ENCODE measurements at regions not wholly inside any gene's neighbourhood (a gene's known extent, or its start where the extent isn't known, plus 50 kb on each side); places are given as distances from the start of the nearest gene placed in this dataset.
A peak's percentile ranks its signal among the peaks of the same experiment; 100 is the strongest.

DNA sequence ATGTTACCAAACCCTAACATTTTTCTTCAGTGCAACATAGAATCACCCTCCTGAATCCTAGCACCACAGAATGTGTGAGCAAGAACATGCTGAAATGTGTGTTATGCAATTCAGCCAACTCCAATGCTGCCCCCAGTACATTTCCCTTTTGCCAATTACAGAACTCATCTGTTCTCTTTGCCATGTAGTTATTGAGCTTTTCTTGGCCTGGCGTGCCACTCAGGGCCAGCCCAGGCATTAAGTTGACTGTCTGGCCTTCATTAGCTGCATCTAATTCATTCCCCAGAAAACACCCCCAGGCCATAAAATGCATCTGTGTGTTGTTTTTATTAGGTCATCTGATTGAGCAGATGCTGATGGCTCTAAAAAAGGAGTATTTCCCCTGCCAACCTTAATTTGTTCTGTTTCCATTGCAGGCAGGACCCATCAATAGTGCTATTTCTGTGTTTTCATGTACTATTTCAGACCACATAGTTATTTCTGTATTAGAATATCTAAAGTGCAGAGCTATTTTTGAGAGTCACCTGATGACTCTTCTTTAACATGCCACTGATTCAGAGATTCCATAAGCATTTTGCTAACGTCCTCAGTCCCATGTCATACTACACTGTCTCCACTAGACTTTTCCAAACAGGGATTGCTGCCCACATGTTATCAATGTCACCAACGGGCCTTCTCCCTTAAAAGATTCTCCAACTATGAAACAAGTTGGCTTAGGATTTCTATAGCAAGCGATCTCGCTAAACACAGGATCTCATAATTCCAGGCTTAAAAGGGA lies 969.7 kb downstream of the CDH11 start:
- no peak for DNase-seq

DNA sequence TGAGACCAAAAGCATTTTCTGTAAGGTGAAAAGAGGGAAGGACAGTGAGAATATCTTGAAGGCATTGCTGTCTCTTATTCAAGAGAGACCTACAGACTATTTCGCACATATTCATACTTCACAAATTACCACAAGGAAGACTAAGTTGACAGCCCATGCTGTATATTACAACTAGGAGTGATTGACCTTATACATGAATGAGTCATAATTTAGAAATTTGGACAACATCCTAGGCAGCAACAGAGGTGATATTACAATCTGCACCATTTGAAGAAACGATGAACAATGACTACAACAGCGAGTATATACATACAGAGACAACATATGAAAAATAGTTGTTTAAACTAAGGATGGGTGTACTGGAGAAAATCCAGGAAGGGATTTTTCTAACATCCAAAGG lies 971.7 kb downstream of the CDH11 start:
- no peak for DNase-seq

DNA sequence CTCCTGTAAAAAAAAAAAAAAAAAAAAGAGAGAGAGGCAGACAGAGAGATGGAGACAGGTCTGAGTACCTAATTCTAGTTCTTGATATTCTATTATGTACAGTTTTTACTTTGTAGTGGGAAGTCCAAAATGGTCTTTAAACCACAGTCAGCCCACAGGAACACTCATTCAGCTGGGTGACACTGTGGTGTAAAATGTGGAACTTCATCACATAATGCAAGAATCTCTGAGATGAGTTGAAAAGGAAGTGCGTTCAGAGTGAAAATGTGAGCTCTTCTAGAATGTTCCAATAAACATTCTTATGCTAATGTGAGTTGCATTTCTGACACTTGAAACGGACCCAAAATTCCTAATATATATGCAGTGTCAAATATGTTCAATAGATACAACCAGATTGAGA lies 972.1 kb downstream of the CDH11 start:
- DNase-seq = no peak

DNA sequence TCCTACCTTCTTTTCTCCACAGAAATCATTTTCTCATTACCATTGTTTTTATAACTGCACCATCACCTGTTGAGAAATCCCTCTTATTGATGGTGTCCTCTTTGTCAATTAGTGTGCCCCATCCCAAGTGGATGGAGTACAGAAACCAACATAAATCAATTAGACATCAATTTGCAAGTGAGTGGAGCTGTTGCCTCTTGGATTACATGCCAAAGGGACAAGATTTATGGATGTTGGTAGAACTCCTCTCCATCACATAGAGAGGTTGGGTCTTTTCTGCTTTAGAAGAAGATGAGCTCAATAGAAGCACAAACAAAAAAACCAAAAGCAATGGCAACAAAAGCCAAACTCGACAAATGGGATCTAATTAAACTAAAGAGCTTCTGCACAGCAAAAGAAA lies 973.5 kb downstream of the CDH11 start:
- DNase-seq = no peak

DNA sequence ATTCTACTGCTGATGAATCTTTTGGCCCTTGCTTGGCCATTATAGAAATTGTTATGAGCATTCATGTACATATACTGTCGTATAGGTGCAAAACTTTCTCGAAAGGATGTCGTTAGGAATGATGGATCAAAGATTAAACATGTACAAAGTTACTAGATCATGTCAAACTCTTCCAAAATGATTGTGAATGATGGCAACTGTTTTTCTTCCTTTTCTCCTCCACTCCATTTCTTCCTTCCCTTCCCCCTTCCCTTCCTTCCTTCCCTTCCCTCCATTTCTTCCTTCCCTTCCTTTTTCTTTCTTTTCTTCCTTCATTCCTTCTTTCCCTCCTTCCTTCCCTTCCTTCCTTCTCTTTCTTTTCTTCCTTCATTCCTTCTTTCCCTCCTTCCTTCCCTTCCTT lies 973.9 kb downstream of the CDH11 start:
- no peak for DNase-seq

DNA sequence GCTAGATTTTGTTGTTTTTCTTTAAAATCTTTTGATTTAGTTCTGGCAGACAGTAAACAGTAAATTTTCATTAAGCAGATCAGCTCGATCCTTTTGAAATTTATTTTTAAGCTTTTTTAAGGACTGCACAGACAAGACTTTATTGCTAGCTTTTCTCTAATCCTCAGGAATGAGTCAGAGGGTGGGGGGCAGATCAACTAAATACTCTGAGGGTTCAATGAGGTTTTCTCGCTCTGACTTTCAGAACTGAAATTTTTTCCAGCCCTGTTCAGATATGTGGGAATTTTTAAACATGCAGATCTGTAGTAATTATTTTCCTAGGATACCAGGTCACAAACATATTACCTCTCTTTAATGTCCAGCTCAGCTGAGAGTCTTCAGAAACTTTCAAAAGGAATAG lies 977.2 kb downstream of the CDH11 start:
- DNase-seq = no peak

DNA sequence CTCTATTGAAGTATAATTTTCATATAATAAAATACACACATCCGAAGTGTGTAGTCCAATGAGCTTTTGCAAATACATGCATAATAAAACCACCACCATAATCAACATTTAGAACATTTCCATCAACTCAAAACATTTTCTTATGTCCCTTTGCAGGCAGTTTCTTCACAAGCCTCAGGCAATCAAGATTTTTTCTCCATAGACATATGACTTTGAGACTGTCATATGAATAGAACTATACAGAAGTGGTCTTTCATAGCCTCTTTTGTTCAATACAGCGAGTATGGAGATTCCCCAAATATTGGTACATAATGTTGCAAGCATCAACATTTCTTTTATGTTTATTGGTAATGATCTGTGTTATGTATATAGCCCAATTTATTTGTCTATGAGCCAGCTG lies 983.2 kb downstream of the CDH11 start:
- DNase-seq = no peak

DNA sequence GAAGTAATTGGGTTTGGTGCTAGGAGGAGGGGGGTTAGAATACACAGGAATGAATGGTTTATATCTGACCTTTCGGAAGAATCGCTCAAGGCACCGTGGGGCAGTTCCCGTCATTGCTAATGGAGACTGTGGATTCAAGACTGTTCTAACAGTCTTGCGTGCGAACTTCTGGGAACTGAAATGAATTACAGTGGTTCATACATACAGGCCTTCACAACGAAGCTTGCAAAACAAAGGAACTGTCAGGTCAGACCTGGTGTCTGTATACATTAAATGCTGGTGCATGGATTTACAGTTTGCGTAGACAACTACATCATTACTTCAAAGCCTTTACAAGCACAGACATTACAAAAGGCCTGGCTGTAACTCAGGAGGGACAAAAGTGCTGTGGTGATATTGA lies 983.9 kb downstream of the CDH11 start:
- DNase-seq = no peak

DNA sequence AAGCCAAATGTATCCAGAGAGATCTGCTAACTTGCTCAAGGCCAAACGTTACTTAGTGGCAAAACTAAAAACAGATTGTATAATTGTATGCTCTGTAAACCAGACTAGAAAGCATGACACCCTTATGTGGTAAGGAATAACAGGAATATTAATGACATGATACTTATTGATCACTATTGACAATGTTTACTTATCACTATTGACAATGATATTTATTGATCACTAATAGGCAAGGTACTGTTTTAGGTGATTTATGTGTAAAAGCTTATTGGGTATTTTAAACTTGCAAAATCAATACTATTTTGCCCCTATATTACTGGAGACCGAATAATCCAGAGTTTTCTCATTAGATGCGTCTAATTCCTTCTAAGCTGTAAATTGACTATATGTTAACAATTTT lies 985.1 kb downstream of the CDH11 start:
- DNase-seq = no peak

DNA sequence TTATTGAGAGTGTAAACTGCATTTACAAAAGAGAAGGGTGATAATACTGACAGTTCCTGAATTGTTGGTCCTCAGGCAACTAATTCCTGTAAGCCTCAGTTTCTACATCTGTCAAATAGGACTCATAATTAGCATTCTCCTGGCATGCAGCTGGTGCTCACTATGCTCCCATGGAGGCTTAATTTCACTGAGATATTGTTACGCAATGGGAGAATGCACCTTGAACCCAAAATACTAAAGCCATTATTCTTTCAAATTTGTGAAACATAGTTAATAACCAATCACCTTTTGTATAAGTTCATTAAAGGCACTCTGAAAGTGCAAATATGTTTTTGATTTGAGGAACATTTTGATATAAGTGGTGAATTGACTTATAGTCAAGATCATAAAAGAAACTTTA lies 985.5 kb downstream of the CDH11 start:
- DNase-seq = no peak

DNA sequence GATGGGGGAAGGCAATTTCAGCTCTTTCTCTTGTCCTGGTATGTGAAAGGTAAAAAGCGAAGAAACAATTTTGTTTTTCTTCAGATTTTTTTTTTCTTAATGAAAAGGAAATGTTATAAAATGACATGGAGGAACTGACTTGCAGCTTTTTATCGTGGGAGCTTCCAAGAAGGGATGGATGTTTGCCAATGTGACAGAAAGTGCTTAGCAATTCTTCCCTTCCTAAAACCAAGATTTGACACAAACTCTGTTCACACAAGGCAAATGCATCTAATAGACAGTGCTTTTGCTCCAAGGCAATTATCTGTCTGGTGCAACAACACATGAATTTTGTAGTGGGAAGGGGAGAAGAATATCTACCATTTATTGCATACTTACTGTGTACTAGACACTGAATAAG lies 988.5 kb downstream of the CDH11 start:
- no peak for DNase-seq

DNA sequence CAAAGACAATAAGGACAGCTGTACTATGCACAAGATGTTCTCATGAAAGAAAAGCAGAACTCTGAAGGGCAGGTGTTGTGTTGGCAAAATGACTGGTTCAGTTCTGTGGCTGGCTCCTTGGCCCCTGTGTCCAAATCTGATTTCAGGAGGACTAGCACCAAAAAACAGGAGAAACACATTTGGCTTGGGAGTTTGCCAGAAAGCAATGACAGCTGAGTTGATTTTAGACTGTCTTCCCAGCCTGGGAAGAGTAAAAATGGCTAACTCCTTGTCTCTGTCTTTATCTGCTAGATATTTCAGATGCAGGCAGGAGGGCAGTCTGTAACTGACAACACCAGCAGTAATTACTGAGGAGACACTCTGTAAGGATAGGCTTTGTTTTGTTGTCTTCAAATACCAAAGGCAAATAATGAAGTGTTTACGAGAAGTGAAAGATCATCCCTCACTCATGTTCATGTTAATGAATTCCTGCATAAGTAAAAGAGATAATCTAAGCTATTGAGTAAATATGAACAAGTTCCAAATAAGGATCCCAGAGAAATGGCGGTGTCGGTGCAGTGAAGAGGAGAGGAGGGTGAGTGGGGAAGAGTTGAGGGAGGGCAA lies 989.0 kb downstream of the CDH11 start:
- peak; percentile 4 for DNase-seq

DNA sequence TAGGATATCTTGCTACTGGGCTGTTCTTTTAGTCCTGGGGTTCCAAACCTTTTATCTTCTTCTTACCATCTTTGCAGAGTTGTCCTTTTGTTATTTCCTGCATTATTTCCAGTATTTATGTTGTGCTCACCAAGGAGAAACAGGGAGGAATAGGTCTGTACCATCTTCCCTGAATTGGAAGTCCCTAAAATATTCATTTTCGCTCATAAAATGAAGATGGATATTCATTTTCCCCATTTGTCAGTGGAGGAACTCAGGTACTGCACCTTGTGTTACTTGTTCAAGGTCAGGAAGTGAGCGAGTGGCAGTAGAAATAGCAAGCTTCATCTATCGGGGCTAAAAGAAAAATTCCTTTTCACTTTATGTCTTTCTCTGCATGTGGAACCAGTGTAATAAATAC lies 989.7 kb downstream of the CDH11 start:
- no peak for DNase-seq

DNA sequence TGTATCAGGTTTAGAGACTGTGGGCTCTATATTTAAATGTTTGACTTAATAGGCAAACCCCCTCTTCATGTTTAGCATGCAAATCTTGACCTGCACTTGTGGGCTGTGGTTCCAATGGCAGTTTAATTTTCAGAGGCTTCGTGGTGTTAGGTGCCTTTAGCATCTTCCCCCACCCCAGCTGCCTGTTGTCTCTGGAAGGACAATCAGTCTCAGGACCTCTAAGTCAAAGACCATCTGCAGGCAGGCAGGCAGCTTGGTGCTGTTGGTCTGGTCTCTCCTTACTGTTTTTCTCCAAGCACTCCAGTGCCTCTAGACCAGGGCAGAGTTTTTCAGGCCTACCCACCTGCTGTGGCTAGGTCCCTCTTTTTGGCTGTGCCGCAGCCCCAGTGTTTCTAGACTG lies 990.4 kb downstream of the CDH11 start:
- DNase-seq = no peak

DNA sequence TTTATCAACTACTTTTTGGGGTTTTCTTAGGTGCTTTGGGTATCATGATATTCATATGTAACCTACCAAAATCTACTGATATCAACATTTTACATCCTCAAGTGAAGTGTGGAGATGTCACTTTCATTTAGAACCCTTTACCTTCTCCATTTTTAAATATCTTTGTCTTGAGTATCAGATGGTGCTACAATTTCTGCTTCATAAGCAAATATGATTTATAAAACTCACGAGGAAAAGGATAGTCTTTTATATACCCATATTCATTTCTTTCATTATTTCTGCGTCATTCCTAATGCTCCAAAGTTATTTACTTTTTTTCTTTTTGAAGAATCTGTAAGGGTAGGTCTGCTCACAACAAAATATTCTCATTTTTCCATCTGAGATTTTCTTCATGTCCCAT lies 991.7 kb downstream of the CDH11 start:
- DNase-seq = no peak

DNA sequence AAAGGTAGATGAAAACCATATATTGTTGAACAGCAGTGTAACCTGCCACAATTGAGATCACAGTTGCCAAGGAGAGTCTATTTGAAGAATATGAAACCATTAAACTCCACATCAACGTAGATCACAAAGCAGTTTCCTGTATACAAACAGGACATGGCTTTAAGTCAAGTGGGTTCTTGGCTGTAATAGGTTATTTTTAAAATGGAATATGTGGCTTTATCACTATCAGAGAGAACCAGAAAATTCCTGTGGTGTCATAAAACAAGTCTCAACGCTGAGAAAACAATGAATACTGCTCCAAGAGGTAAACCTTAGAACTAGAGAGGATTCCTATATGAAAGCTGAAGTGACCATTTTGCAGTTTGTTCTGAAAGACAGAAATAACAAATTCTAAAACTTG lies 999.7 kb downstream of the CDH11 start:
- DNase-seq = no peak

DNA sequence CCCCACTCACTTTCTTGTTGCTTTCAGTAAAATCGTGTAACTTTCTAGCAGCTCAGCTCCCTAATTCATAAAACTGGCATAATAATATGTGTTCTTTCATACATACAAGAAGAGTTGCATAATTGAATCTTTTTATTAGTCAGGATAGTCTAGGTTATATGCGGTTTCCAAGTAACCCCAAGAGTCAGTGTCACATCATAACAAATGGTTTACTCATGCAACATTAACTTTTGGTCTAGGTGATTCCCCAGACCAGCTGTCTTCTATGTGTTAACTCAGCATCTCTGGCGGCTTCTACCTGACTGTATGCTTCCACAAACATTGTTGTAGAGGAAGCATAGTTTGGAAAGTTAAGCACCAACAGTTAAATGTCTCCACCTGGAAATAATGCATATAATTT lies 1000.4 kb downstream of the CDH11 start:
- no peak for DNase-seq

DNA sequence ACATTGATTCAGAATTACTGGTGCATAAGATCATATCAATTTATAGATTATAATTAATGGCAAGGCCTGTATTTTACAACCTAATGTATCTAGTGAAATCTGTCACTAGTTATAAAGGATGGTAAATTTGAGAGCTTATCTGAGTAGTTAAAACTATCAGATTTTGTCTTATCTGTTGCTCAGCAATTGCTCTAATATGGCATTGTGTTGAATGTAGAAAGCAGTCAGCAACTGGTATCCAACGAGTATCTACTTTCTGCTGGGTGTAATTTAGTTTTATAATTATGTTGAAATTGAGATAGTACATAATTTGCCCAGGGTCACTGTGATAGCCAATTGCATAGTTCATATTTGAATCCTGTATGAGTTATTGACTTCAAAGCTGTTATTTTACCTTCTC lies 1005.7 kb downstream of the CDH11 start:
- DNase-seq = no peak

DNA sequence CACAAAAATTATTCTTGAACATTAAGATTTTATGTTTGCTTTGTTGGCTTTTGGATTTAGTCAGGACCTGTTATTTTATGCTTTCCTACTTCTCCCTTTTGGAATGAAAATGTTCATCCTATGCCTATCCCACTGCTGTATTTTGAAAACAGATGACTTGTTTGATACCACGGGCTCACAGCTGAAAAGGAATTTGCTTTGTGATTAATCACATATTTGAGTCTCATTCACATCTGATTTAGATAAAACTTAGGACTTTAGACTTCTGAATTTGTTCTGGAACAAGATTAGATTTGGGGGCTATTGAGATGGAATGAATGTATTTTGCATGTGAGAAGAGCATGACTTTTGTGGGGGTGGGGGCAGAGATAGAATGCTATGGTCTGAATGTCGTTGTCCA lies 1012.6 kb downstream of the CDH11 start:
- DNase-seq = no peak

DNA sequence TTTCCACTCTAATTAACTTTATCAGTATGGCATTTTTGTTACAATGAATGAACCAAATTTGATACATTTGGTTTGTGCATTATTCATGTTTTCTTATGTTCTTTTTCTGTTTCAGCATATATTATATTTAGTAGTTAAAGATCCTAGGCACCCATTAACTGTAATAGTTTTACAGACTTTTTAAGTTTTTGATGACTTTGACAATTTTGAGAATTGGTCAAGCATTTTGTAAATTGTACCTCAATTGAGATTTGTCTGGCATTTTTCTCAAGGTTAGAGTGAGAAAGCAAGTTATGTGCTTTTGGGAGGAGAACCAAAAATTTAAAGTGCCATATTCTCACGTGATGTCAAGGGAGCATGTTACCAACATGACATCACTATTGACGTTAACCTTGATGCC lies 1019.2 kb downstream of the CDH11 start:
- DNase-seq = no peak

DNA sequence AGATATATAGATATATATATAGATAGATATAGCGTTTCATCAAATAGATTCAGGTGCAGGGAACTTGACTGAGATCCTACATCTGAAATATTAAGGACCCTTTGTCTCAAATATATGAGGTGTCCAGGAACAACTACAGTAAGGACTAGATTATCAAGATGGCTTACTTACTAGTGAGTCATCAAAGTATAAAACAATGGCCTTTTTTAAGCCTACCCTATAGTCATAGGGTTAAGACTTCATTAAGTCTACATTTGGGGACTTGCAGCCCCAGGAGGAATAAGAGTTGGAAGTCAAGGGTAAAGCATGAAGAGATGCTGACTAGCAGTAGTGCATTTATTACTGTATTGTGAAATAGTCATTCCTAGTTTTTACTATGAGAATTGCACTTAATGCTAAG lies 1023.4 kb downstream of the CDH11 start:
- no peak for DNase-seq

DNA sequence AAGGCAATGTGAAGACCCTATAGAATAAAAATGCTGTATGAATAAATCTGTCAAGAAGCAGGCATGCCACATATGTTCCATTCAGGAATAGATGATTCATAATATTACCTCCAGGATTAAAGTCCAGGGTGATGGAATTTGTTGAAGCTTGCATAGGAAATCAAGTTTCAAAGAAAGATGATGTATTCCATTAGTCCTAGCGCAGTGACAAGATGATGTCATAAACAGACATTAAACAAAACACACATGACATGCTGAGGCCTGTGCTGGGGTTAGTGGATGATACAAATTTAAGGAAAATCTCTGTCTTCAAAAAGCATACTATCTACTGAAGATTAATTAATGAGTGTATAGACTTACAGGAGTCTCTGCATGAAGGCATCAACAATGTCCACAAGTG lies 1025.2 kb downstream of the CDH11 start:
- no peak for DNase-seq

DNA sequence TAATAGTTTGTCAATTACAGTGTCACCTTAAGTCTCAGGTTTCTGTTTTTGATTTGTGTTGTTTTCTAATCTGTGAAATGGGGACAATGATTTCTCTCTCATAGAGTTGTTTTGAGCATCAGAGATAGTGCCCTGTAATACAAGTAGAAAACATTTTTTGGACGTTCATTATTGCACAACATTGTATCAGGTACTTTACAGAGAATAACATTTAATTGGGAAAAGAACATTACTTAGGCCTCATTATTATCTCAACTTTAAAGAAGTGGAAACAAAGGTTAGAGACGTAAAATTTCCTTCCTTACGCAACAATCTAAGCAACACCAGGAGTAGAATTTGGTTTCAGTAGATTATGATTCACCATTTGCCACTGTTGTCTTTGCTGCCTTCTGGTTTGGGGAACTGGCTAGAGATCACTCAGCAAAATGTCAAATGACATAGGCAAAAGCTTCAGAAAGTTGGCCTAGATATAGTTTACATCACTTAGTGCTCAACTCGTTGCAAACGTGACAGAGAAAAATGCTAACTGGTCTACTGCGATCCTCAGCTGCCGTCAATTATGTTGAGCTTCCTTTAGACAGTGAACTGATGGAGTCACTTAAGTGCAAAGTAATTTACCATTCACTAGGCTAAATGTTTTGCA lies 1026.8 kb downstream of the CDH11 start:
- DNase-seq = no peak

DNA sequence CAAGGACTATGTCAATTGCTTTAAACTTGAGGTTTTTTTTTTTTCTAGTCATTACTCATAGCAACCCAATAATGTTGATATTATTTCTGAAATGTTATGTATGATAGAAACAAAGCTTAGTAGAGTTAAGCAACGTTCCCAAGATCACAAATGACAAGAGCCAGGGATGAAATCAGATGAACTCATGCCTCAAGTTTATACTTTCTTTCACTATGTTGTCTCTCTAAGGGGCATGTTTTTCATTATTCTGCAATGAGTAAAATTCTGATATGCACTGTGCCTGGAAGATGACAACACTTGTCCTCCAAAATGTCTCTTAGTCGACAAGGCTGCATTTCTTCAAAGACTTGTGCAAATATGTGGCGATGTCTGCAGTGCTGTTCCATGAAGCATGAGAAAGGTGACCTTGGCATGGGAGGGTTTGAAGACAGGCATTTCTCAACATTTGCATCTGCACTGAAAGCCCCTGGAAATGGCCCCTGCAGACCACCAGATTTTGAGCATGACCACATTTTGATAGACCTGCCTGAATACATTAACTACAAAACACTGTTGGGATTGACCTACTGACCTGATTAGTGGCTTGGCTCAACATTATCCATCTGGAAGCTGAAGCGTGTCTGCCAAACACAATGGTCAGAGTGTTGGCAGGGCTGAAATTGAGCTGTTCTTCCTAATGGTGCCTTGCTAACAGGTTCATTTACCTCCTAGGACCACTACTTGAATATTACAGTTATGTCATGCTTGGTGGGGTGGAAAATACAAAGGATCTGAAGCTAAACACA lies 1027.5 kb downstream of the CDH11 start:
- no peak for DNase-seq

Measured in NCI-H510A treated with DMSO at 0.1 percent for 48 hours (cell line).